T-helper 22 cell (primary cell): ENCODE measurements at regions not wholly inside any gene's neighbourhood (a gene's known extent, or its start where the extent isn't known, plus 50 kb on each side); places are given as distances from the start of the nearest gene placed in this dataset.
"Not testable (repeated sequence)": the region's sequence is repeated elsewhere in the genome, so short reads cannot be mapped to it uniquely, and the experiment has no call there.

ENCODE experiments used
- DNase-seq: peaks from one replicate; pipeline ENCODE4 v3.0.0-alpha.2; 2020; ENCODE audit warnings: low read depth

- not testable (repeated sequence) for DNase-seq
Observed at GRCh38 chr2:132324005-132324404, 92.6 kb upstream of the GPR39 start.

GRCh38 chr2:132332345-132333033, 84.1 kb upstream of the GPR39 start:
- DNase-seq = not testable (repeated sequence)

GRCh38 chr2:132337135-132337534, 79.5 kb upstream of the GPR39 start:
- DNase-seq = not testable (repeated sequence)

- not testable (repeated sequence) for DNase-seq
Observed at GRCh38 chr2:132337844-132338243, 78.8 kb upstream of the GPR39 start.

- DNase-seq = not testable (repeated sequence)
Observed at GRCh38 chr2:132347041-132347780, 69.4 kb upstream of the GPR39 start.

GRCh38 chr2:132349092-132349687, 67.4 kb upstream of the GPR39 start:
- DNase-seq = not testable (repeated sequence)

- not testable (repeated sequence) for DNase-seq
Observed at GRCh38 chr2:132351668-132352067, 64.9 kb upstream of the GPR39 start.

GRCh38 chr2:132352481-132353001, 64.1 kb upstream of the GPR39 start:
- not testable (repeated sequence) for DNase-seq

GRCh38 chr2:132353380-132353779, 63.2 kb upstream of the GPR39 start:
- not testable (repeated sequence) for DNase-seq

- DNase-seq = not testable (repeated sequence)
Observed at GRCh38 chr2:132360964-132361363, 55.6 kb upstream of the GPR39 start.

- not testable (repeated sequence) for DNase-seq
Observed at GRCh38 chr2:132361498-132361897, 55.1 kb upstream of the GPR39 start.

GRCh38 chr2:132363352-132363751, 53.3 kb upstream of the GPR39 start:
- DNase-seq = not testable (repeated sequence)

GRCh38 chr2:132365963-132366362, 50.6 kb upstream of the GPR39 start:
- not testable (repeated sequence) for DNase-seq

GRCh38 chr2:132366421-132367180, 50.0 kb upstream of the GPR39 start:
- DNase-seq = no peak
